HG03175 (cell line): ENCODE measurements at regions not wholly inside any gene's neighbourhood (a gene's known extent, or its start where the extent isn't known, plus 50 kb on each side); places are given as distances from the start of the nearest gene placed in this dataset.

ENCODE experiments used
- ATAC-seq: cut with Tn5 transposase; IDR thresholded peaks from one replicate; pipeline ENCODE4 v1.9.1; 2021; ENCODE audit warnings: mild to moderate bottlenecking, moderate library complexity; ENCODE audit not compliant: unreplicated experiment

GRCh38 chr18:23341983-23342382 is 111.1 kb upstream of the RIOK3 start:
- ATAC-seq, result no peak

GRCh38 chr18:23342506-23342905 is 110.6 kb upstream of the RIOK3 start:
- ATAC-seq, result no peak

- ATAC-seq, result no peak
These were observed 102.9 kb upstream of the RIOK3 start for GRCh38 chr18:23350188-23350587.

- no peak for ATAC-seq
These were observed 101.6 kb upstream of the RIOK3 start for GRCh38 chr18:23351521-23351920.

GRCh38 chr18:23352042-23352441 is 101.0 kb upstream of the RIOK3 start:
- ATAC-seq, result no peak

GRCh38 chr18:23353459-23353858 is 99.6 kb upstream of the RIOK3 start:
- peak; percentile 37 for ATAC-seq

- ATAC-seq, result no peak
These were observed 98.5 kb upstream of the RIOK3 start for GRCh38 chr18:23354625-23355024.

GRCh38 chr18:23355206-23355605 is 97.9 kb upstream of the RIOK3 start:
- ATAC-seq, result no peak

- ATAC-seq, result no peak
These were observed 96.7 kb upstream of the RIOK3 start for GRCh38 chr18:23356424-23356823.

- ATAC-seq, result no peak
These were observed 96.0 kb upstream of the RIOK3 start for GRCh38 chr18:23356915-23357601.

GRCh38 chr18:23357996-23358594 is 95.0 kb upstream of the RIOK3 start:
- no peak for ATAC-seq

- ATAC-seq, result no peak
These were observed 93.7 kb upstream of the RIOK3 start for GRCh38 chr18:23359421-23359820.

- ATAC-seq, result no peak
These were observed 89.1 kb upstream of the RIOK3 start for GRCh38 chr18:23363865-23364570.

- no peak for ATAC-seq
These were observed 87.5 kb upstream of the RIOK3 start for GRCh38 chr18:23365602-23366001.

- no peak for ATAC-seq
These were observed 83.8 kb upstream of the RIOK3 start for GRCh38 chr18:23369266-23369665.

- no peak for ATAC-seq
These were observed 79.5 kb upstream of the RIOK3 start for GRCh38 chr18:23373570-23373969.

- peak; percentile 42 for ATAC-seq
These were observed 75.3 kb upstream of the RIOK3 start for GRCh38 chr18:23377669-23378301.

- ATAC-seq, result no peak
These were observed 74.8 kb upstream of the RIOK3 start for GRCh38 chr18:23378302-23378686.

- no peak for ATAC-seq
These were observed 73.0 kb upstream of the RIOK3 start for GRCh38 chr18:23380001-23380550.

GRCh38 chr18:23380817-23381216 is 72.3 kb upstream of the RIOK3 start:
- no peak for ATAC-seq

GRCh38 chr18:23383494-23383893 is 69.6 kb upstream of the RIOK3 start:
- no peak for ATAC-seq
